Loucy (cell line): ENCODE measurements at regions not wholly inside any gene's neighbourhood (a gene's known extent, or its start where the extent isn't known, plus 50 kb on each side); places are given as distances from the start of the nearest gene placed in this dataset.

Source experiments
- CTCF ChIP-seq: fragments of 200-600 bp; sonication (generic); conservative IDR thresholded peaks from 2 replicates; pipeline ENCODE4 v1.5.1; 2014; ENCODE audit warnings: mild to moderate bottlenecking, antibody characterized with exemption, low read length
- EZH2phosphoT487 ChIP-seq: fragments of 200-600 bp; IDR thresholded peaks from 2 replicates; pipeline ENCODE4 v1.6.1; 2018; ENCODE audit warnings: antibody characterized with exemption, mild to moderate bottlenecking, moderate library complexity, borderline replicate concordance

- TF ChIP-seq CTCF (no peak), EZH2phosphoT487 (no peak)
Observed at GRCh38 chr9:88817628-88818027, 173.6 kb upstream of the S1PR3 start.
